EL (cell line): ENCODE measurements at regions not wholly inside any gene's neighbourhood (a gene's known extent, or its start where the extent isn't known, plus 50 kb on each side); places are given as distances from the start of the nearest gene placed in this dataset.
"Not testable (repeated sequence)": the region's sequence is repeated elsewhere in the genome, so short reads cannot be mapped to it uniquely, and the experiment has no call there.

Experiments
- DNase-seq: peaks from one replicate; pipeline ENCODE4 v3.0.0-alpha.2; 2016

DNA sequence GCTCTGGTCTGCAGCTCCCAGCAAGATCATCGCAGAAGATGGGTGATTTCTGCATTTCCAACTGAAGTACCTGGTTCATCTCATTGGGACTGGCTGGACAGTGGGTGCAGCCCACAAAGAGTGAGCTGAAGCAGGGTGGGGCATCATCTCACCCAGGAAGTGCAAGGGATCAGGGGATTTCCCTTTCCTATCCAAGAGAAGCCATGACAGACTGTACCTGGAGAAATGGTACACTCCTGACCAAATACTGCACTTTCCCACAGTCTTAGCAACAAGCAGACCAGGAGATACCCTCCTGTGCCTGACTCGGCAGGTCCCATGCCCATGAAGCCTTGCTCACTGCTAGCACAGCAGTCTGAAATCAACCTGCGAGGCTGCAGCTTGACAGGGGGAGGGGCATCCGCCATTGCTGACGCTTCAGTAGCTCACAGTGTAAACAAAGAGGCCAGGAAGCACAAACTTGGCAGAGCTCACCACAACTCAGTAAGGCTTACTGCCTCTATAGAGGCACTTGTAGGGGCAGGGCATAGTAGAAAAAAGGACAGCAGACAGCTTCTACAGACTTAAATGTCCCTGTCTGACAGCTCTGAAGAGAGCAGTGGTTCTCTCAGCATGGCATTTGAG is 60.5 kb downstream of the AREG start:
- DNase-seq = not testable (repeated sequence)

DNA sequence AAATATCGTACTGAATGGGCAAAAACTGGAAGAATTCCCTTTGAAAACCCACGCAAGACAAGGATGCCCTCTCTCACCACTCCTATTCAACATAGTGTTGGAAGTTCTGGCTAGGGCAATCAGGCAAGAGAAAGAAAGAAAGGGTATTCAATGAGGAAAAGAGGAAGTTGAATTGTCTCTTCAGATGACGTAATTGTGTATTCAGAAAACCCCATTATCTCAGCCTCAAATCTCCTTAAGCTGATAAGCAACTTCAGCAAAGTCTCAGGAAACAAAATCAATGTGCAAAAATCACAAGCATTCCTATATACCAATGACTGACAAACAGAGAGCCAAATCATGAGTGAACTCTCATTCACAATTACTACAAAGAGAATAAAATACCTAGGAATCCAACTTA is 64.4 kb downstream of the AREG start:
- DNase-seq = not testable (repeated sequence)

DNA sequence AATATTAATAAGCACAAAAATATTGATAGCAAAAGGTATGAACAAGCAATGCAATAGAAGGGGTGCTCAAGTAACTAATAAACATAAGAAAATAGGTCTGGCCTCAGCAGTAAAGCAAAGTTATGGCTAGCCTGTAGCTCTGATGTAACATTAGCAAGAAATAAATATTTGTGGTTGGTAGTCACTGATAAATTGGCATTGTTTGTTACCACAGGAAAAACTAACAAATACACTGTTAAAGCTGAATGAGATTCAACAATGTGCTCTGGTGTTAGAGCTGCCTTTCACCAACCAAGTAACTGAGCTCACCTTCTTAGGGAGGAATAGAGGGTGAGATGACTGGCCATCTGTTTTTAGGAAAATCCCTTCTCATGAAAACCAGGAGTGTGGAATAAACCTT is 71.4 kb downstream of the AREG start:
- DNase-seq = no peak

DNA sequence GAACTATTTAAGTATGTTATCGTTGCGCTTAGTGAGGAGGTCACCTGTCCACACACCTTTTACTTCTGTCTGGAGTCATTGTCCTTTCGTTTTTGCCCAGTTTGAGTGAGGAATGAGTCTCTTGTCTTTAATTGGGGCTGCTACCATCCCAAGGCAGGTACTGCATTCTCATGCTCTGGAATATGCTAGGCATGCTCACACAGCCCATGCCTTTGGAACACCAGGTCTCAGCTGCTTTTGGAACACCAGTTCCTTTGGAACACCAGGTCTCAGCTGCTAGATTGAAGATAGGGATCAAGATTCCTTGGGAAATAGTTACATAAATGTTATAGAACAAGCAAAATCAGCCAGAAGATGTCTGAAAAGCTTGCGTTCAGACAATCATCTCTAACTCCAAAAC is 73.1 kb downstream of the AREG start:
- DNase-seq = no peak

DNA sequence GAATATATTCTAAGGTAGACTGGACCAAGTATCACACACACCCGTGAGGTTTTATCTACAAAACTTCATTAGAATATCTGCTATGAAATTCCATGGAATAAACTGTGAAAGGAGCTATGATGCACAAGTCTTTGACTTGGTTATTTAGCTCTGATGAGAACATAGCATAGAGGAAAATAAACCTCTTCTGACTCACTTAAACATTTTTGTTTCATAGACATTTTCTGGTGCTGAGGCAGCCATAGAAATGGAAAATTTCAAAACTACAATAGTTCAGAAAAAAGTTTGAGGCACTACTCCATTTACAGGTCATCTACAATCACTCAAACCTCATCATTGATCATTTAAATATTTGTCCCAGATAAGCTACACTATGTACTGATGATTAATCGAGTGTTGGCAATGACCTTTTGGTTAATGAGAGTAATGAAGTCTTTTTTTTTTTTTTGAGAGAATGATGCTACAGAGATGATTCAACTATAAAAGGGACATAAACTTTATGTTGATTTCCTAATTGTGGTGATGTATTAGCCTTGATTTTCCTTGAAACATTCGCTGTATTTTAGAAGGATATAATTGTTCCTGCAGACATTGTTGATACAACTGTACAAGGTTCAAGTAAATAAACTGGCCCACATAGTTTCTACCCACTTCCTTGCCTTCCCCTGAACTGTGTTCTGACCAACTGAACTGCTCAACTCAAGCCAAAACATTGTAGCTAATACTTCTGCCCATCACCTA is 77.5 kb downstream of the AREG start:
- no peak for DNase-seq

DNA sequence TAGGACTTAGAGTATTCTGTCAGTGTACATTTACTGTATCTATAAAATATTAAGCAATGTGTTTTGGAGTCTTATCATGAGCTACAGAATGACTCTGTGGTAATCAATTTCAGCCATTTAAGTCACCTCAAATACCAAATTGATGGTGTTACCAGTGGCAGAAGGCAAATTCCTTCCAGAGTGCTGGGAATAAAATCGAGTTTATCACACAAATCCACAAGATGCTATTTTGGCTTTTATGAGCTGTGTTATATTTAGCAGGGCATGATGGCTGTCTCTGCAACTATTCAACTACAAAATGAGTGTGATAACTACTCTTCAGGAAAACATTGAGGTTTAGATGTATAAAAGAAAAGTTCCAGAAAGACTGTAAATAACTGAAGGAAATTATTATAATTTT is 78.2 kb downstream of the AREG start:
- DNase-seq = no peak

DNA sequence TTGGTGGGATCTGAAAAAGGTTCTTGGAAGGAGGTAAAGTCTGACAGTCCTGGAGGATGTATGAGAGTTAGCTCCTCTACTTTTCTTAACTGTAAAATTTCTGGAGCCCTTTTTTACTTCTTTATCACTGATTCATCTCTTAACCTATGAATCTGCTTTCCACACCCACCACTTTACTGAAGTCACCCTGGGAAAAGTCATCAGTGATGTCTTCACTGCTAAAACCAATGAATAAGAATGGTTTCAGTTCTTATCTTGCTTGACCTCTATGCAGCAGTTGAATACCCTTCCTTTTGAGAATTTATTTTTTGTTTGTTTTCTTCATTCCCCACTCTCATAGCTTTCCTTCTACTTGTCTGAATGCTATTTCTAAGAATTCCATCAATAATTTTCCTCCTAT is 80.0 kb downstream of the AREG start:
- DNase-seq = no peak

DNA sequence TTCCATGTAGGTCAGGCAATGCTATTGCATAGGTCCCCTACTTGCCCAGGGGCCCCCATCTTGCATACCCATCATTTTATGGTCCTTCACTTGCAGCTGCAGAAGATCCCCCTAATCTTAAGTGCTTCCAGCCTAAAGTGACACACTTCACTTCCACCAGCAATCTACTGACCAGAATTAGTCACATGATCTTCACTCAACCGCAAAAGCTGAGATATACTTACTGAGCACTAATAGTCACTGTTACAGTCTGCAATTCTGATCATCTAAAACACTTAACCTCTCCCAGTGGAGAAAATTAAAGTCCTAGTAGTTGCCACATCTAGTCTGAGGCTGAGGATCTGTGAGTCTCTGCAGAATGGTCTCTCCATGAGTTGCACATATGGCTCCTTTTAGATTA is 82.1 kb downstream of the AREG start:
- no peak for DNase-seq

DNA sequence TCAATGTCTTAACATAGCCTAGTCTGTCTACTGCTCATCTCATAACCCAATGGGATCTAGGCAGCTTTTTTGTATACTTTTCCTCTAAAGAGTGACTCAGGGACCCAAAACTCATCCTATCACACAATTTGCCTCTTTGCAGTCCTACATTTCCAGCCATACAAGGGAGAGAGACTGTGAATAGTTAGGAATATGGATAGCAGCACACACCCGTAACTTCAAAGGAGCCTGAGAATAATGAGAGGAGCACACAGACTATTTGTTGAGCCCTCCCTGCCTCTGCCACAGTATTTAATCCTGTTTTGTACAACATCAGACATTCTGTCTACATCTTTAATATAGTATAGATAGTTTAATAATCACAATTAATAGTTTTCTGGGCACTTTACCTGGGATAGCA is 83.2 kb downstream of the AREG start:
- DNase-seq = no peak

DNA sequence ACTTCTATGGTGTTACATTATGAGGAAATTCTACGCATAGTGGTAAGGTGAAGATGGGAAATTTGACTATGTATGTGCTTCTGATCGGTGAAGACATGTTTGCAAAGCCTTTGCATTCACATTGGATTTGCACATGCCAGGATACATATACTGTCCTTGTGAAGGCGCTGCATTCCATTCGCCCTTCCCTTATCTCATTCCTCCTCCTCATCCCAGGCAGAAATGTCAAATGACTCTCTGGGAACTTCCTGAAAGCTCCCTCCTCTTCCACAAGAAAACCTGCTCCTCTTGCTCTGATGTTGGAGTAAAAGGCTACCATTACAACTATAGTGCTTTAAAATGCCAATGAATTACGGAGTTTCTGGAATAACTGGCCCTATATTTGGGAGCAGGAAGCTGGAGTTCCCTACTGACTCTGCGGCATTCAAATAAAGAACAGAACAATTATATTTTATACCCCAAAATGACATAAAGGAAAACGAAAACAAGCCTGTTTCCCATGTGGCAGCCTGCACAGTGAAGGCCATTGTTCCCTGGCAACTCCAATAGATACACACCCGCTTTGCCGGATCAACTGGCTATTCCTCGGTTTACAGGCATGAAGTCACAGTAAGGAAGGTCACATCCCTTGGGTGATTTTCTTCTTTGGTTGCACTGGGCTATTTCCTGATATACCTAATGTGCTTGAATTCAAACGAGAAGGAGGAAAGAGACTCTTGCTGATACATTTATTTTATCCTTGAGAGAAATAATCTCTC is 84.5 kb downstream of the AREG start:
- no peak for DNase-seq

DNA sequence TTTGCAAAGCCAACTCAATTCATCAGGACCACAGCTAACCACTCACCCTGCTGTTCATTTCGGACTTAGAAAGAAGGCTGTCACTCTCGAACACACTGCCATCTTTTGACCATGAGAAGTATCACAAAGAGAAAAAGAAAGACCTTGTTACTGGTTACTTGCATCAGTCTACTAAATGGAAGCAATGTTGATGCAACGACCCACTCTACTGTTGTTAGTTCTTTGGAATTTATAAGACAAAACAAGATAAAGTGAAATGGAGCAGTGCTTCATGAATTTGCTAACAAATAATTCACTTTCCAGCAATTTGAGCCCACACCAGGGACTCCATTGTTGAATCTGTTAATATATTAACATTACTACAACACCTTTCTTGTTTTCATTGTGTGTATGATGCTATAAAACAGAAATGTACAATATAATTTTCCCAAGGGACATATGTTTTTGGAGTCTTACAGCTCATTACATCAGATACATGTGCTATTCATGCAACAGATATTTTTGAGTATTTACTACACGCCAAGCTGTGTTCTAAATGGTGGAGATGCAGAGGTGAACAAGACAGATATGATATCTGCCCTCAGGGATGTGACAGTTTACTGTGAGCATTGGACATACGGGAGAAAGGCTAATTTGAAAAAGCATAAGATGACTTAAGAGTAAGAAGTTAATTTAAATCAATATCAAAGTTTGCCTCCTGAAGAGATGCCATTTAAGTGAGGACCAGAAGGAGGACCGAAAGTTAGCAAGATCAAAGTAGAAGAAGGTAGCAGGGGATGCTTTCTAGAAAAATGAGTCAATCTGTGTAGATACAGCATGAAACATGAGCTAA is 87.2 kb downstream of the AREG start:
- DNase-seq = peak; percentile 71

DNA sequence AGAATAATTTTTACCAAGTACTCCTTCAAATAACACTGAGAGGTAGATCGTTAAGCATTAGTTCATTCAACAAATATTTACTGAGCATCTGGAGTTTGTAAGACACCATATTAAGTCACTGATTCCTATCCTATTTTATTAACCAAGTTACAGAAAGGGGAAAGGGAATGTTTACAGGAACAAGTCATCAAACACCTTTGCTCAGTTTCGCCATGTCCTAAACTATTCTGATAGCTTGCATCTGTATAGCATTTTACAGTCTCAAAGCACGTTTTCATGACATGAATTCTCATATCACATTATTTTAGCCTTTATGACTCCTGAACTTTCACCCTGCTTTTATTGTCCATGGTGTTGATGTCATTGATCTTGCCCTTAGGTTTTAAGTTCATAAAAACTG is 89.2 kb downstream of the AREG start:
- no peak for DNase-seq

DNA sequence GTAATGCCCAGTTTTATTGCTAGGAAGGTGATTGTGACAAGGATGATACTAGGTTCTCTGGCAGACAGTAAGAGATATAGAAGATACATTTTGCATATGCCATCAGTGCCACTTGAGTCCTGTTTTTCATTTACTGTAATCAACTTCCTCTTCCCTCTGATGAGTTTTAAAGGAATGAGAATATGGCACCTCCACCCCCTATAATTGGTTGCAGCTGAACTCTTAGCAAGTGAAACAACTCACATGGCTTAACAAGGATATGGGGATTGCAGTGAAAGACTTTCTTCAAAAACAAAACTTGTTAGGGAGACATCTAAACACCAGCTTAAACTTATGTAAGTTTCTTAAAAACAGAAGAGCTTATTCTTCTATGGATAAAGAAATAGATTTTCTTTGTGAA is 90.0 kb downstream of the AREG start:
- DNase-seq = no peak

DNA sequence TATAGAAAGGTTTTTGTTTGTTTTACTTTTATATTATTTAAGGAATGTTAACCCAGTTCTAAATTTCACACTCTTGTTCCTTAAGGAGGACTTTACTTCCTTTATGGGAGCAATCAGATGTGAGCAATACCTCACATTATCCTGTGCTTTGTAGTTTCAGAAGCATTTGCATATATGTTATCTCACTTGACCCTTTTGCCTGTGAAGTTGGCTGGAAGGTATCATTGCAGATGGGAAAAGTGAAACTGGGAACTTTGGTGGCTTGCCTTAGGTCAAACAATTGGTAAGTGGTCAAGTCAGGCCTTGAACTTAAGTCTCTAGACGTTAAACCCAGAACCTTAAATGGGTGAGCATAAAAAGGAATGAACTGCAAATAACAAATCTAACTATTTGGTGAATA is 90.6 kb downstream of the AREG start:
- DNase-seq = no peak

DNA sequence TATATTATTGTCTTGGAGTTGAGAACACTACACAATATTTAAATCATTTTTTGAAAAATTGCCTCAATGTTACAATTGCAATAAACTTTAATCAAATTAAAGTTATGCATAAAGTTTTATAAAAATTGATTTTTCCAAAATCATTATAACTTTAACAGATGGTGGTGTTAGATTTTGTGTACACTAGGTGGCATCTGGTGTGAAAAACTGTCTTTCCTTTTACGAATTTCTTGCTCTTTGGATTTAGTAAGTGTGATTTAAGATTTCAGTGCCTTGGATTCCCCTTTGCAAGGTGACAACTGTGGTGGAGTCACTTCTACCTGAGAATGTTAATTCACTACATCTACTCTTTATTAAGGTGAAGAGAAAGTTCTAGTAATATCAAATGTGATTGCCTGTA is 91.6 kb downstream of the AREG start:
- no peak for DNase-seq

DNA sequence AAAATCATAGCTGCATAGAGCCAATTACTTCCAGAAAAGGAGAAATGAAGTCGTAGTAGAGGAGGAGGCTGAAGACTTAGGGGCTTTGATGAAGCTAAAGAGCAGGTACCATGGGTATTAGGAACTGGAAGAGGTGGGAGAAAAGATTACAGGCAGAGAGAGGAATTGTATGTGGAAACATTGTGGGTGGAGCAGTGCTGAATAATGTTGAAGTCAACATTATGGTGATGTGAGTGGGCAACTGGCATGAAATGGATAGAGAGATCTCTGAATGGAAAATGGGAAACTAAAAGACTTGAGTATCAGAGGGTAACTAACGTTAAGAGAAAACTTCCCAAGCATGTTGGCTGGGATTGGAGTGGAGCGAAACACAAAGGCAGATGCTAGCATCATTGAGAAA is 92.5 kb downstream of the AREG start:
- no peak for DNase-seq

DNA sequence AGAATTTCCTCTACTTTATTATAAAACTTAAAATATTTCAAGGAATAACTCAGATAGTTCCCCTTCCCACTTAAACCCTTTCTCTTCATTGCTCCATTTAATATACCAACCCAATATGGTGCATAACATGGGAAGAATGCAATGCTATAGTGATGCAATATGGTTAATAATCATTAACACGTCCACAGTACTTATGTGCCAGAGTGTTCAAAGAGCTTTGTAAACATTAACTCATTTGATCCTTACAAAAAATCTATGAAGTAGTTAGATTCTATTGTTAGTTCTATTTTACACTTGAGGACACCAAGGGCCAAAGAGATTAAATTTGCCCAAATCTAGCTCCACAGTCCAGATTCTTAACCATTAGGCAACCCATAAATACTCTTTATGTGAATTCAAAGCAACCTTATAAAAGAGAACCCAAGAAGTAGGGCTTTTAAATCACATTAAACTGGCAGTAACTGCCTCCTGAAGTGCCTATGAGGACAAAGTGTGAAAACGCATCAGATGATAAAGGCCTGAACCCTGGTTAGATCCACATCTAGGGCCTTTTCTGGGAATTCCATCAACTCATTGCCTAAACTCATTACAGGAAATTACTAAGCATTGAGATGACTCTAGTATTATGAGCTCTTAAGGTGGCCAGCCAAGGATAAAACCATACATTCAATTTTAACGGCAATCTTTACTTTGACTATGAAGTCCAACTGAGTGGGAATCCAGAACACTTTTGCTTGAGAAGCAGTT is 94.3 kb downstream of the AREG start:
- no peak for DNase-seq

DNA sequence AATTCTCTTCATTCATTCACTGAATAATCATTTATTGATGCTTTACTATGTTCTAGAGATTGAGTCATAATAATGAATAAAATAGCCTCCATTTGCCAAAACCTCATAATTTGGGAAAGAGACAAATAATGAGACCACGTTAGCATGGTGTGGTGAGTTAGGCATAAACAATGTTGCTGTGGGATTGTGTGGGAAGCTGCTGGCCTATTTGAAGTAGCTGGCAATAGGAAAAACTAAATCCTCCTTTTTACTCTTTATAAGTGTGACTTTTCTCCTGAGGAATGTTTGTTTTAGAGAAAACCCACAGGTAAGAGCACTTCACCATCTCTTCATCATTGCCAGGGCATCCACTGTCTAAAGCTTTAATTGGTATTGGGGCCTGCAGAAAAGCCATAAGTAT is 95.3 kb downstream of the AREG start:
- peak; percentile 46 for DNase-seq

DNA sequence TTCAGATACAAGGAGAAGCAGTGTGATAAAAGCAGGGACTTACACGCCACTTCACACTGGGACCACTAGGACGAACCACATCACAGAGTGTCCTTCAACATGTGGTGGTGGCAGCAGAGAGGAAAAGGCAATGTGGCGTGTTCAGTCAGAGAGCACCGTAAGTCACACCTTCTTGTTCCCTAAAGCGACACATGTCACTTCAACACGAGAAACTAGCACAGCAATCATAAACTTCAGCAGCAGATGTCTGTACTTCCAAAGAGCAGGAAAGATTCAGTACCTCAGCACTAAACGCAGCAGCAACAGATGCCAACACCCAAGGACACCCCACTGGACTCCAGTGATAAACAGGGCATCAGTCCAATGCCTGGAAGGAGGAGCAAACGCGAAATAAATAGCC is 96.7 kb downstream of the AREG start:
- DNase-seq = no peak

DNA sequence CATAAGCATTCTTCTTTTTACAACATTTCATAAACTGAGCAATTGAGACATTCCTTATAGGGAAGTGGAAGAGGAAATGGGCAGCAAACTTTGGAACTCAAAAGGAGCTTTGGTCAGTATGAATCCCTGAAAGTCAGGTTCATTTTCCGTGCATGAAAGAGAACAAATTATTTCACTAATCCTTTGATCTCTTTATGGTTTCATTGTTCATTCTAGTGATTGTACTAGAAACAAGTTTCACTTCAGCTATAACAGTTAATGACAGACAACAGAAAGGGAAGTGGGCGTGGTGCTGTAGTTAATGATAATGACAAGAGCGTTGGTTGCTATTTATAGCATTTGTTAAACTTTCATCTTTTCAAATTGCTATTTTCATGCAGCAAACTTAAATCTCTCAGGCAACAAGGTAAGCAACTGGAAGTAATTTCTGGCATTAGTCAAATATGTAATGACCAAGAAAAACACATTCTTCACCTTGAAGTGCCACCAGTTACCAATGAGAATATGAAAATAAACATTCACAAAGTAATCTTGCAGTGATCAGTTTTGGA is 98.4 kb downstream of the AREG start:
- DNase-seq = no peak

DNA sequence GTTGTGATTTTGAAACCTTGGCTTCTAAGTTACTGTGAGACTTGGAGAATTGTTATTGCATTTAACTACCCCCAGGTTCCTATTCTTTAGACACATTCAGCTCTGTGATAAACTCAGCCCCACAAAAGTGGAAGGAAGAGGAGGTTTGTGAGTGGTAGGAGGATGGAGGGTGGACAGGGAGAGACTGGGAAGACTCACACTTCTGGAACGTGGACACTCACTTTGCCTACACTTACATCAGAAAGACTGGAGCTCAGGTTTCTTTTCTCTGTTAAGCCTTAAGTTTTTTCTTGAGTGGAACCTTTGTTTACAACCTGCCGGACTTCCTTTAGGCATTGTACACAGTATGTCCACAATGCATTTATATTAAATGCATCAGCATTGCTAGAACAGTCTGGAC is 99.0 kb downstream of the AREG start:
- DNase-seq = peak; percentile 53

DNA sequence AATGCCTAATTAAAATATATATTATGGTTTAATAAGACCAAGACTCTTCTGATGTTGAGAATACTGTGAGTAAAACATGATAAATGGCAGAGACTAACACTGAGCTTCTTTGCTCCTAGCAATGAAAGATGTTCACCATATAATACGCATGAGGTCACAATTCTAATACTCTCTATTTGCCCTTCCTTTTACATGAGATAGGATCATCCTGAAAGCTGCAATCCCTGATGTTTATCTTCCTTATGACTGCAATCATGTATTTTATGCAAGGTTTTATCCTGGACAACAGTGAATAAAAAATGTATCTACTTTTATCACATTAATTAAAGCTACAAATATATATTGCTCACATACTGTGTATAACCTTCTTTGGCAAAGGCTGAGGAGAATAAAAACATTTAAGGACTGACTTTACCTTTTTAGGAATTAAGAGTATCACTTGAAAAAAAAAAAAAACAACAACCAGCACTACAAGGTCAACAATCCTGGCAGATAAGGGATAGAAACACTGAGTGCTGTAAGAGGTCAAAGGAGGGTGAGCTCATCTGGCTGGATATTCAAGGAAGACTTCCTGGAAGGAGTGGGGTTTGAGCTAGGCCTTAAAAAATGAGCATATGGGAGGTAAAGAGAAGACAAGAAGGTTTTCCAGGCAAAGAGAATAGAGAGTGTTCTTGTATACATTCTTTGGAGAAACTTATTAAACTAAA is 99.9 kb downstream of the AREG start:
- DNase-seq = peak; percentile 17
